ENCODE measurements at regions not wholly inside any gene's neighbourhood (a gene's known extent, or its start where the extent isn't known, plus 50 kb on each side); places are given as distances from the start of the nearest gene placed in this dataset.
"Not testable (repeated sequence)": the region's sequence is repeated elsewhere in the genome, so short reads cannot be mapped to it uniquely, and the experiment has no call there.

DNA sequence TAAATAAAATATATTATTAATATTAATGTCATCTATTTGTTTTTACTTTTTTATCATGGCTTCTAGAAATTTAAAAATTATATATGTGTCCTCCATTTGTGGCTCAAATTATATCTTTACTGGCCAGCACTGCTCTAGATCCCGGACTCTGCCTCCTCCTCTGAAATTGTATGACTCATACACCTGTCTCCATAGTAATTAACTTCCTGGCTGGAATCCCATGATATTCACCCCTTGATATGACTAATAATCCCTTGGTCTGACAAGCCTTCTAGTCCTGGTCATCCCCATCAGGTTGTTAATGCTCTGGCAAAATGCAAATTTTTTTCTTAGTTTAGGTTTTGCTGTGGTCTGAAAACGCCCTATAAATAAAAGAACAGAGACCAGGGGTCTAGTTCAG is 116.2 kb downstream of the BMP4 start:
- no peak for ATAC-seq (ENCODE audit: insufficient read depth, low read depth)
- H3K4me3 ChIP-seq (ENCODE audit: low read depth in 1 of 2, low read length in 2 of 2): no peak overlapping the region
- H3K4me1 ChIP-seq (ENCODE audit: insufficient read depth, low read length): no peaks in the 10 kb centered on the region
- no peaks in the 10 kb centered on the region for H4K20me1 ChIP-seq (ENCODE audit: insufficient read depth, low read length)
- H3K79me2 ChIP-seq (ENCODE audit: insufficient read depth, low read length): no peaks in the 10 kb centered on the region
- H2AFZ ChIP-seq (ENCODE audit: low read depth, low read length): no peak overlapping the region
- no peak overlapping the region for H3K27ac ChIP-seq (ENCODE audit: low read length)
- no peak overlapping the region for H3K9ac ChIP-seq (ENCODE audit: low read depth, low read length)
- H3K9me3 ChIP-seq (ENCODE audit: insufficient read depth, low read length, severe bottlenecking): peaks cover 2% of the 10 kb centered on the region
- DNase-seq: no peak
- no peaks in the 10 kb centered on the region for H3K27me3 ChIP-seq (ENCODE audit: insufficient read depth, low read length, poor library complexity)
- TF ChIP-seq, protein P1, sequence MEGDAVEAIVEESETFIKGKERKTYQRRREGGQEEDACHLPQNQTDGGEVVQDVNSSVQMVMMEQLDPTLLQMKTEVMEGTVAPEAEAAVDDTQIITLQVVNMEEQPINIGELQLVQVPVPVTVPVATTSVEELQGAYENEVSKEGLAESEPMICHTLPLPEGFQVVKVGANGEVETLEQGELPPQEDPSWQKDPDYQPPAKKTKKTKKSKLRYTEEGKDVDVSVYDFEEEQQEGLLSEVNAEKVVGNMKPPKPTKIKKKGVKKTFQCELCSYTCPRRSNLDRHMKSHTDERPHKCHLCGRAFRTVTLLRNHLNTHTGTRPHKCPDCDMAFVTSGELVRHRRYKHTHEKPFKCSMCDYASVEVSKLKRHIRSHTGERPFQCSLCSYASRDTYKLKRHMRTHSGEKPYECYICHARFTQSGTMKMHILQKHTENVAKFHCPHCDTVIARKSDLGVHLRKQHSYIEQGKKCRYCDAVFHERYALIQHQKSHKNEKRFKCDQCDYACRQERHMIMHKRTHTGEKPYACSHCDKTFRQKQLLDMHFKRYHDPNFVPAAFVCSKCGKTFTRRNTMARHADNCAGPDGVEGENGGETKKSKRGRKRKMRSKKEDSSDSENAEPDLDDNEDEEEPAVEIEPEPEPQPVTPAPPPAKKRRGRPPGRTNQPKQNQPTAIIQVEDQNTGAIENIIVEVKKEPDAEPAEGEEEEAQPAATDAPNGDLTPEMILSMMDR (IDR thresholded peaks at IDR 0.05; ENCODE audit: borderline replicate concordance, extremely low read depth, low read length, poor library complexity, severe bottlenecking): no peak
- TF ChIP-seq EZH2 (IDR thresholded peaks at IDR 0.05; ENCODE audit: borderline replicate concordance, low read depth, low read length, severe bottlenecking): no peak
- no peak overlapping the region for H3K4me2 ChIP-seq (ENCODE audit: insufficient read depth, low read length)
- H3K36me3 ChIP-seq (ENCODE audit: insufficient read depth, low read length): no peaks in the 10 kb centered on the region

DNA sequence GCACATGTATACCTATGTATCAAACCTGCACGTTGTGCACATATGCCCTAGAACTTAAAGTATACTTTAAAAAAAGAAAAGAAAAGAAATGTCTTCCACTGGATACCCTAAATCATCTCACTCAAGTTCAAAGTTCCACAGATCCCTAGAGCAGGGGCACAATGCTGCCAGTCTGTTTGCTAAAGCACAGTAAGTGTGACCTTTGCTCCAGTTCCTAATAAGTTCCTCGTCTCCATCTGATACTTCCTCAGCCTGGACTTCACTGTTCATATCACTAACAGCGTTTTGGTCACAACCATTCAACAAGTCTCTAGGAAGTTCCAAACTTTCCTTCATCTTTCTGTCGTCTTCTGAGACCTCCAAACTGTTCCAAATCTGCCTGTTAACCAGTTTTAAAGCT is 118.3 kb downstream of the BMP4 start:
- no peaks in the 10 kb centered on the region for H3K4me1 ChIP-seq (ENCODE audit: insufficient read depth, low read length)
- H3K79me2 ChIP-seq (ENCODE audit: insufficient read depth, low read length): no peaks in the 10 kb centered on the region
- no peak overlapping the region for H3K4me2 ChIP-seq (ENCODE audit: insufficient read depth, low read length)
- ATAC-seq (ENCODE audit: insufficient read depth, low read depth) (no peak), DNase-seq (no peak)
- H2AFZ ChIP-seq (ENCODE audit: low read depth, low read length): no peak overlapping the region
- no peaks in the 10 kb centered on the region for H3K36me3 ChIP-seq (ENCODE audit: insufficient read depth, low read length)
- peaks cover 2% of the 10 kb centered on the region for H3K9me3 ChIP-seq (ENCODE audit: insufficient read depth, low read length, severe bottlenecking)
- TF ChIP-seq, protein P1 (IDR thresholded peaks at IDR 0.05; ENCODE audit: borderline replicate concordance, extremely low read depth, low read length, poor library complexity, severe bottlenecking): no peak
- no peak for TF ChIP-seq EZH2 (IDR thresholded peaks at IDR 0.05; ENCODE audit: borderline replicate concordance, low read depth, low read length, severe bottlenecking)
- H3K27ac ChIP-seq (ENCODE audit: low read length): no peak overlapping the region
- no peak overlapping the region for H3K4me3 ChIP-seq (ENCODE audit: low read depth in 1 of 2, low read length in 2 of 2)
- H3K27me3 ChIP-seq (ENCODE audit: insufficient read depth, low read length, poor library complexity): no peaks in the 10 kb centered on the region
- H4K20me1 ChIP-seq (ENCODE audit: insufficient read depth, low read length): no peaks in the 10 kb centered on the region
- no peak overlapping the region for H3K9ac ChIP-seq (ENCODE audit: low read depth, low read length)

DNA sequence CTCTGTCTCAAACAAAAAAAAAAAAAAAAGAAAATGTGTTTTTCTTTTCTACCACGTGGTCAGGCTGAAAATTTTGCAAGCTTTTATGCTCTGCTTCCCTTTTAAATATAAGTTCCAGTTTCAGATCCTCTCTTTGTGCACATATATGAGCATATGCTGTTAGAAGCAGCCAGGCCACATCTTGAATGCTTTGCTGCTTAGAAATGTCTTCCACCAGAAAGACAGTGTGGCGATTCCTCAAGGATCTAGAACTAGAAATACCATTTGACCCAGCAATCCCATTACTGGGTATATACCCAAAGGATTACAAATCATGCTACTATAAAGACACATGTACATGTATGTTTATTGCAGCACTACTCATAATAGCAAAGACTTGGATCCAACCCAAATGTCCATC is 119.0 kb downstream of the BMP4 start:
- not testable (repeated sequence) for H3K9ac ChIP-seq (ENCODE audit: low read depth, low read length); H3K4me2 ChIP-seq (ENCODE audit: insufficient read depth, low read length); H3K4me3 ChIP-seq (ENCODE audit: low read depth in 1 of 2, low read length in 2 of 2); DNase-seq; H3K9me3 ChIP-seq (ENCODE audit: insufficient read depth, low read length, severe bottlenecking); H3K79me2 ChIP-seq (ENCODE audit: insufficient read depth, low read length); H4K20me1 ChIP-seq (ENCODE audit: insufficient read depth, low read length); H3K36me3 ChIP-seq (ENCODE audit: insufficient read depth, low read length); H3K27me3 ChIP-seq (ENCODE audit: insufficient read depth, low read length, poor library complexity); H3K27ac ChIP-seq (ENCODE audit: low read length); H3K4me1 ChIP-seq (ENCODE audit: insufficient read depth, low read length); H2AFZ ChIP-seq (ENCODE audit: low read depth, low read length); ATAC-seq (ENCODE audit: insufficient read depth, low read depth)

DNA sequence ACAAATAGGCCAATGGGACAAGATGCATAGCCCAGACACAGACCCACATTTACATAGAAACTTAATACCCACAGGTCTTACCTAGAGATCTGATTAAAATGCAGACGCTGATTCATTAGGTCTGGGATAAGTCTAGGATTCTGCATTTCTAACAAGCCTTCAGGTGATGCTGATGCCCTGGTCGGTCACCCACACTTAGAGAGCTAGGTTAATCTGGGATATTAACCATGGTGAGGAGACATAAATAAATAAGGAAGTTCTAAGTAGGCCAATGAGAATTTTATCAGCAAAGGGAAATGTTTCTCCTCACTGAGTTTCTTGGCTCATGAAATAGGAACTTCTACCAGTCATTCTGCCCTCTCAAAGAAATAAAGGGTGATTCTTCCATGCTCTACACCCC is 120.1 kb downstream of the BMP4 start:
- Histone ChIP-seq H3K27ac (ENCODE audit: low read length) (no peak overlapping the region), H3K4me1 (ENCODE audit: insufficient read depth, low read length) (no peaks in the 10 kb centered on the region), H3K4me2 (ENCODE audit: insufficient read depth, low read length) (no peak overlapping the region), H3K79me2 (ENCODE audit: insufficient read depth, low read length) (no peaks in the 10 kb centered on the region), H3K4me3 (ENCODE audit: low read depth in 1 of 2, low read length in 2 of 2) (no peak overlapping the region), H3K36me3 (ENCODE audit: insufficient read depth, low read length) (no peaks in the 10 kb centered on the region), H3K27me3 (ENCODE audit: insufficient read depth, low read length, poor library complexity) (no peaks in the 10 kb centered on the region), H4K20me1 (ENCODE audit: insufficient read depth, low read length) (no peaks in the 10 kb centered on the region), H2AFZ (ENCODE audit: low read depth, low read length) (no peak overlapping the region), H3K9me3 (ENCODE audit: insufficient read depth, low read length, severe bottlenecking) (peaks cover 2% of the 10 kb centered on the region), H3K9ac (ENCODE audit: low read depth, low read length) (no peak overlapping the region)
- no peak for DNase-seq
- no peak for ATAC-seq (ENCODE audit: insufficient read depth, low read depth)
- TF ChIP-seq, protein P1 (IDR thresholded peaks at IDR 0.05; ENCODE audit: borderline replicate concordance, extremely low read depth, low read length, poor library complexity, severe bottlenecking): no peak
- TF ChIP-seq EZH2 (IDR thresholded peaks at IDR 0.05; ENCODE audit: borderline replicate concordance, low read depth, low read length, severe bottlenecking): no peak

Measured in DND-41 (cell line).